Adrenal gland (tissue), 9 donors: ENCODE measurements at regions not wholly inside any gene's neighbourhood (a gene's known extent, or its start where the extent isn't known, plus 50 kb on each side); places are given as distances from the start of the nearest gene placed in this dataset.

ENCODE experiments used
- DNase-seq, 7 donors: peaks; one replicate each; pipeline ENCODE4 v3.0.0-alpha.2; 2019 to 2020
- H3K27ac ChIP-seq, 5 donors: fragments of 200-600 bp; sonication (generic) in 4 of 5; 1 replicate in 3 of 5; 2 replicates in 2 of 5; pipeline versions ENCODE4 v1.5.1 to v1.8.0; 2016 to 2020; ENCODE audit warnings: mild to moderate bottlenecking in 1 of 5
- H3K27me3 ChIP-seq: fragments of 200-600 bp; 2 replicates; pipeline ENCODE4 v1.8.0; 2021
- H3K36me3 ChIP-seq, 2 donors: fragments of 200-600 bp; replicated peaks in 1 of 2; 1 replicate in 1 of 2; 2 replicates in 1 of 2; pipeline versions ENCODE4 v1.5.1 to v1.8.0; 2018 to 2022
- H3K4me1 ChIP-seq, 2 donors: fragments of 200-600 bp; replicated peaks in 1 of 2; 1 replicate in 1 of 2; 2 replicates in 1 of 2; pipeline versions ENCODE4 v1.5.1 to v1.8.0; 2018 to 2021
- H3K4me3 ChIP-seq, 4 donors: fragments of 200-600 bp; sonication (generic) in 3 of 4; one replicate each; pipeline ENCODE4 v1.5.1; 2016 to 2018
- H3K9me3 ChIP-seq, 3 donors: fragments of 200-600 bp; sonication (generic) in 1 of 3; replicated peaks in 1 of 3; 1 replicate in 2 of 3; 2 replicates in 1 of 3; pipeline versions ENCODE4 v1.5.1 to v1.8.0; 2016 to 2021
- POLR2A ChIP-seq, 2 donors: fragments of 450-650 bp; IDR thresholded peaks; one replicate each; pipeline ENCODE4 v1.6.1; 2017; ENCODE audit warnings: antibody characterized with exemption in 2 of 2, mild to moderate bottlenecking in 2 of 2, moderate library complexity in 1 of 2
- WGBS, 4 donors: extraction: QIAGEN DNeasy Blood & Tissue Kit in 2 of 4; methylation state at CpG; one replicate each; pipeline versions ENCODE4 v1.1.5 to v1.1.7; 2013 to 2017; 5-methylcytosine and 5-hydroxymethylcytosine counted together
- intact Hi-C, 2 donors: fragments of 100-400 bp; cut with DNase I; formaldehyde crosslinking; loops; one replicate each; pipeline versions ENCODE4 v1.14.1 to v1.15.0; 2022 to 2023
- TF ChIP-seq, protein P1 (sequence below), 6 experiments: fragments of 450-650 bp in 4 of 6; fragments of 200-600 bp in 2 of 6; sonication (generic) in 1 of 6; IDR thresholded peaks; 1 replicate in 5 of 6; 2 replicates in 1 of 6; pipeline versions ENCODE4 v1.5.1 to v1.8.0; 2016 to 2021; ENCODE audit warnings: antibody characterized with exemption in 6 of 6, mild to moderate bottlenecking in 2 of 6, moderate library complexity in 1 of 6
- donor health status: healthy with polysubstance abuse.
- donor health status: Bipolar disorder and iron deficiency.
- donor health status: DM: yes; HTN: yes; CAD: no.
- donor health status: DM: no; HTN: no; CAD: no.
- donor health status: DM: no; HTN: no; CAD: no.

DNA sequence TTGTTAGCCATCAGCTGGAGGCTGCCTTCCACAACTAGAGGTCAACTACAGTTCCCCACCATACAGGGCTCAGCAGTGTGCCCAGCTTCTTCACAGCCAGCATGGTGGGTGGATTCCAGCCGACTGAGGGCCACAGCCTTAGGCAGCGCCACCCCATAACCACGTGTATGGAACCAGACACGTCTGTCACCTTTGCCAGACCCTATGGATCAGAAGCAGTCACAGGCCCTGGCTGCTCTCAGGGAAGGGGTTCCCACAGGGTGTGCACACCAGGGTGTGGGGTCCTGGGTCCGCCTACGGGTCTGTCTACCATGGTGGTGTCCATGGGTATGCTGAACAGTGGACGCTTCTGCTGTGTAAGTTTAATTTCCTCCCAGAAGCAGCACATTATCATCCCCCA, 265.0 kb upstream of the FOXF1 start:
- TF ChIP-seq, protein P1, sequence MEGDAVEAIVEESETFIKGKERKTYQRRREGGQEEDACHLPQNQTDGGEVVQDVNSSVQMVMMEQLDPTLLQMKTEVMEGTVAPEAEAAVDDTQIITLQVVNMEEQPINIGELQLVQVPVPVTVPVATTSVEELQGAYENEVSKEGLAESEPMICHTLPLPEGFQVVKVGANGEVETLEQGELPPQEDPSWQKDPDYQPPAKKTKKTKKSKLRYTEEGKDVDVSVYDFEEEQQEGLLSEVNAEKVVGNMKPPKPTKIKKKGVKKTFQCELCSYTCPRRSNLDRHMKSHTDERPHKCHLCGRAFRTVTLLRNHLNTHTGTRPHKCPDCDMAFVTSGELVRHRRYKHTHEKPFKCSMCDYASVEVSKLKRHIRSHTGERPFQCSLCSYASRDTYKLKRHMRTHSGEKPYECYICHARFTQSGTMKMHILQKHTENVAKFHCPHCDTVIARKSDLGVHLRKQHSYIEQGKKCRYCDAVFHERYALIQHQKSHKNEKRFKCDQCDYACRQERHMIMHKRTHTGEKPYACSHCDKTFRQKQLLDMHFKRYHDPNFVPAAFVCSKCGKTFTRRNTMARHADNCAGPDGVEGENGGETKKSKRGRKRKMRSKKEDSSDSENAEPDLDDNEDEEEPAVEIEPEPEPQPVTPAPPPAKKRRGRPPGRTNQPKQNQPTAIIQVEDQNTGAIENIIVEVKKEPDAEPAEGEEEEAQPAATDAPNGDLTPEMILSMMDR (IDR thresholded peaks at IDR 0.05), result no peak
- TF ChIP-seq POLR2A (IDR thresholded peaks at IDR 0.05), result no peak
- Histone ChIP-seq H3K4me3 (no peak overlapping the region), H3K36me3 (no peaks in the 10 kb centered on the region), H3K27ac (no peak overlapping the region), H3K27me3 (peaks cover 11% of the 10 kb centered on the region), H3K9me3 (no peaks in the 10 kb centered on the region), H3K4me1 (no peaks in the 10 kb centered on the region)
- no peak for DNase-seq
- 66 to 86% (median 77%) methylated on average over 7 of the region's 7 CpGs for WGBS, 4 donors
- intact Hi-C loops, result no loop called here

DNA sequence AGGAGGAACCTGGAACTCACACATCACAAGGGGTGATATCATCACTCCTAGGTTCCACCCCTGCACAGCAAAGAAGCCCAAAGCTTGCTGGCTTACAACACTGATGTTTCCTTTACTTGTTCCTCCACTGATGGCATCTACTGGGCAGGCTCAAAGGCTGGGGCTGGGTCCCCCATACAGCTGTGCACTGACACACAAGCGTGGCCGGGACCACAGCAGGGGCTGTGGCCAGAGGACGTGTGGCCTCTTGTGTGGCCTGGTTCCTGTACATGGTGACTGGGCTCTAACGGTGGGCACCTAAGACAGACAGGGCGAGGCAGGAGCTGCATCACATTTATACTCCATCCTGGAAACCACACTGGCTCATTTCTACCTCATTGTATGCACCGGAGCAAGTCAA, 264.4 kb upstream of the FOXF1 start:
- Histone ChIP-seq H3K4me3 (no peak overlapping the region), H3K27me3 (peaks cover 11% of the 10 kb centered on the region), H3K36me3 (no peaks in the 10 kb centered on the region), H3K4me1 (no peaks in the 10 kb centered on the region), H3K27ac (no peak overlapping the region), H3K9me3 (no peaks in the 10 kb centered on the region)
- TF ChIP-seq, protein P1 (IDR thresholded peaks at IDR 0.05), result no peak
- no peak for TF ChIP-seq POLR2A (IDR thresholded peaks at IDR 0.05)
- DNase-seq, result no peak
- intact Hi-C loops, result no loop called here
- WGBS, 4 donors, result 60 to 90% (median 84%) methylated on average over 3 to 6 of the region's 6 CpGs

DNA sequence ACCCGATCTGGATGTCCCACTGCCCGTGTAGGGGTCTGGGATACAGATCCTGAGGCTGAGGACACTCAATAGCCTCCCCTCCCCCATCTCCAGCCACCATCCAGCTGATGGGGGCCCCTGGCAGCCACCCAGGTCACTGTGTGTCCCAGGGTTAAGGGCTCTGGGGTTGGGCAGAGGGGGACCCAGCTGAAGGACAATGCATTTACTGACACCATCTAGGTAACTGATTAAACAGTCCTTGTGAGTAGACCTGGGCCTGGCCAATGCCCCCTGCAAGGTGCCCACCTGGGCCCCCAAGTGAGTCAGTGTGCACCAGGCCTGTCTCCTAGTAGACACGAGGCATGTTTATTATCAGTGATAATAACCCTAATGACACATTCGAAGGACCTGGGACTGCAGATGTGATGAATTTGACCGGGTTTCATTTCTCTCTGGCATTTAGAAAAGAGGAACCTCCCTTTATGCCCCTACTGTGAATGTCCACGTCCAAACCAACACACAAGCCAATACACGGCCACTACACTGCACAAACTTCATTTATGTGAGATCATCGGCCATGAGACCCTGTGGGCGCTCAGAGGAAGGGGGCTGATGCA, 261.9 kb upstream of the FOXF1 start:
- intact Hi-C loops, result no loop called here
- Histone ChIP-seq H3K9me3 (no peaks in the 10 kb centered on the region), H3K4me3 (no peak overlapping the region), H3K27me3 (peaks cover 2% of the 10 kb centered on the region), H3K4me1 (no peaks in the 10 kb centered on the region), H3K36me3 (no peaks in the 10 kb centered on the region), H3K27ac (no peak overlapping the region)
- WGBS, 4 donors, result 64 to 72% (median 69%) methylated on average over 8 to 9 of the region's 9 CpGs
- no peak for DNase-seq
- TF ChIP-seq, protein P1 (IDR thresholded peaks at IDR 0.05), result no peak
- TF ChIP-seq POLR2A (IDR thresholded peaks at IDR 0.05), result no peak

DNA sequence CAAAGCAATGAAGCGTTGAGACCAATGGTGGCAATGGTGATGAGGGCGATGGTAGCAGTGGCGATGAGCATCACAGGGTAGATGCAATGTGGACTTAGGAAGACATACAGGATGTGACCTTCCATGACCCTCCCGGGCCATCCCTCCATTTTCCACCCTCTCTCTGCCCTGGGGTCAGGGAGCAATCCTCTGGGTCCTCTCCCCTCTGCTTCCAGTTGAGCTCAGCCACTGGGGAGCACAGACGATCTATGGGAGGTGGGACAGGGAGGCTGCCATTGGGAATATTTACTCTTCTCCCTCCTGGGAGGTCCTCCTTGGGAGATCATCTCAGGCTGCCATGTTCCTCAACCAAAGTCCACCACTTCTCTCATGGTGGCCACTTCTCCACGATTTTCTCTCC, 260.7 kb upstream of the FOXF1 start:
- H3K36me3 ChIP-seq, result no peaks in the 10 kb centered on the region
- WGBS, 4 donors, result 69 to 81% (median 76%) methylated on average over 6 of the region's 6 CpGs
- H3K4me3 ChIP-seq, result no peak overlapping the region
- no peak for DNase-seq
- TF ChIP-seq POLR2A (IDR thresholded peaks at IDR 0.05), result no peak
- TF ChIP-seq, protein P1 (IDR thresholded peaks at IDR 0.05), result no peak
- H3K27ac ChIP-seq, result no peak overlapping the region
- no peaks in the 10 kb centered on the region for H3K27me3 ChIP-seq
- H3K9me3 ChIP-seq, result no peaks in the 10 kb centered on the region
- intact Hi-C loops, result no loop called here
- no peaks in the 10 kb centered on the region for H3K4me1 ChIP-seq
